Mesothelial cell of epicardium (in vitro differentiated cells): ENCODE measurements at regions not wholly inside any gene's neighbourhood (a gene's known extent, or its start where the extent isn't known, plus 50 kb on each side); places are given as distances from the start of the nearest gene placed in this dataset.

Experiments used
- DNase-seq, 2 experiments: peaks; one replicate each; pipeline ENCODE4 v3.0.0; 2021; ENCODE audit warnings: low spot score in 2 of 2; ENCODE audit not compliant: unreplicated experiment in 2 of 2
- H3K27ac Mint-ChIP-seq: 2 replicates; pipeline ENCODE4 v1.8.0; 2021; ENCODE audit warnings: mixed read lengths
- H3K27me3 Mint-ChIP-seq: 2 replicates; pipeline ENCODE4 v1.8.0; 2021; ENCODE audit warnings: low read depth, mixed read lengths
- H3K36me3 Mint-ChIP-seq: 2 replicates; pipeline ENCODE4 v1.8.0; 2021; ENCODE audit warnings: mixed read lengths
- H3K4me1 Mint-ChIP-seq: 2 replicates; pipeline ENCODE4 v1.8.0; 2021; ENCODE audit warnings: mixed read lengths
- H3K4me3 Mint-ChIP-seq: 2 replicates; pipeline ENCODE4 v1.8.0; 2021; ENCODE audit warnings: mild to moderate bottlenecking, moderate library complexity, mixed read lengths
- H3K9me3 Mint-ChIP-seq: 2 replicates; pipeline ENCODE4 v1.8.0; 2021; ENCODE audit warnings: mixed read lengths
- CTCF ChIP-seq: fragments of 200-600 bp; sonication (generic); IDR thresholded peaks from one replicate; pipeline ENCODE4 v1.5.0; 2021; ENCODE audit warnings: antibody characterized with exemption; ENCODE audit not compliant: unreplicated experiment

DNA sequence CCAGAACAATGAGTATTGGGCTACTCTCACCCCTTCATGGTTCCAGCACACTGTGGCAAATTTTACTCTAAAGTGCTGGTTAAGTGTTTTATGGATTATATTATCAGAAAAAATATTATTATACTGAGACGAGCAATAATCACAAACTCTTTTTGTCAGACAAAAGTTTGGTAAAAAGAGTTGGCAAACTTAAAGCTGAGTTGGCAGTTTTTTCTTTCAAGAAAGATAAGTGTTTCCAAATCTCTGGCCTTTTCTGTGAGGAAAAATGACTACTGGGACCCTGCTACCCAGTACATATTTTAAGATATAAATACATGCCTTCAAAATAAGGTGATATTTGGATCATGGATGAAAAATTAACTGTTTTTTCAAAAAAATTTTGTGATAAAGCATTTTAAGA is 471.5 kb upstream of the IL12A start:
- Mint-ChIP-seq H3K27me3 (no peaks in the 10 kb centered on the region), H3K4me3 (no peak overlapping the region), H3K27ac (no peak overlapping the region), H3K9me3 (no peaks in the 10 kb centered on the region), H3K36me3 (no peaks in the 10 kb centered on the region), H3K4me1 (peaks cover 12% of the 10 kb centered on the region)
- TF ChIP-seq CTCF, result no peak
- DNase-seq, result no peak

DNA sequence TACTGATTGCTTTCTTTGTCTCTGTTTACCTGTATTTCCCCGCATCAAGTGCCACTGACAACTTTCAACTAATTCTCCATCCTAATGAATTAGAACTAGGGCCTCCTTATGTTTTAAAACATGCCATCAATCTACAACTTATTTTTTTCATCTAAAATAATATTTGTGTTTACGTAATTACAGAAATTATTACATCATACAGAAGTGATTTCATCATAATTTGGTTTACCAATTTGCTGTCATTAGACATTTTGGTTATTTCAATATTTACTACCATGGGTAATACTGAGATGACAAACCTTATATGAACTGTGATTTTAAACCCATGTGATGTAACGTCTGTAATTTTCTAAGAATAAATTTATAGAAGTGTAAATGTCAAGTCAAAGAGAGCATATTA is 468.0 kb upstream of the IL12A start:
- Mint-ChIP-seq H3K36me3 (no peaks in the 10 kb centered on the region), H3K27me3 (no peaks in the 10 kb centered on the region), H3K27ac (no peak overlapping the region), H3K4me1 (peaks cover 13% of the 10 kb centered on the region), H3K4me3 (no peak overlapping the region), H3K9me3 (no peaks in the 10 kb centered on the region)
- TF ChIP-seq CTCF, result no peak
- no peak for DNase-seq

DNA sequence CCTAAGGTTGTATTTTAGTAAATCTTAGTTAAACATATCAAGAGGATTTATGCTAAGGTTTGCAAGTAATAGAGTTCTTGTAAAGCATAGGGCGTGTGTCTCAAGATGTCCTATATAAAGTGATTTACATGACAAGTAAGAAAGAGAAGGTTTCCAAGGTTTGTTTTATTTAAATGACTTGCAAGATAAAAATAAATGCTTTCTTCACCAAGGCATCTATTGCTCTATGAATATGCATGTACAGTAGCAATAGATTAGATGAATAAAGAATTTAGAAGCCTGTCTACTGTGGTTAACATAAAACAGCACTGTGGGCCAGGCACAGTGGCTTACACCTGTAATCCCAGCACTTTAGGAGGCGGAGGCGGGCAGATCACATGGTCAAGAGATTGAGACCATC is 466.4 kb upstream of the IL12A start:
- TF ChIP-seq CTCF, result no peak
- Mint-ChIP-seq H3K27ac (no peak overlapping the region), H3K4me3 (no peak overlapping the region), H3K36me3 (no peaks in the 10 kb centered on the region), H3K27me3 (no peaks in the 10 kb centered on the region), H3K4me1 (peaks cover 4% of the 10 kb centered on the region), H3K9me3 (no peaks in the 10 kb centered on the region)
- DNase-seq, result no peak

DNA sequence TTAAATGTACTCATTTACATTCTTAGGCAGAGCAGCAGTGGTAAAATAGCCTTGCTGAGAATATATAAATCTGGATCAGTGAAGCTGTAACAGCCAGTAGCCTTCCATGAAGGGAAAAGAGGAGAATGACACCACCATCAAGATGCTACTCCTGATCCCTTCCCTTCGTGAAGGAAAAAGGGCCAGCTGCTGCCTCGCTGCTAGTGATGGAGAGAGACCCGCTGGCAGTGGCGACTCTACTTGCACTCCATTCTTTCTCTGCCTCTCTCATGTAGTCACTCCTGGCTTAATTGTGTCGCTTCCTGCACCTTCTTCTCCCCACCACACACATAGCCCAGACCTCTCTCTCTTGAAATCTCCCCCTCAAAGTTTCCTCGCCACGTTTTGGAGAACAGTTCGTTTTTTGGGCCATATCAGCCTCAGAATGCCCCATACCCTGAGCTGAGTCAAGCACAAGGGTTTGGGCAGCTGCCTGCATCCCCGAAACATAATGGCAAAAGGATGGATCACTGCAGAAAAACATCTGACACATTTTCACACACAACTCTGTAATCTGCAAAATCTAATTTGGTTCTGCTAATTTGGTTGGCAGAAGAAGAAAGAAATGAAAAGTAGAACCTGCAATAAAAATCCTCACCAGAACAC is 460.3 kb upstream of the IL12A start:
- H3K27ac Mint-ChIP-seq, result no peak overlapping the region
- DNase-seq, result no peak
- H3K36me3 Mint-ChIP-seq, result no peaks in the 10 kb centered on the region
- H3K9me3 Mint-ChIP-seq, result no peaks in the 10 kb centered on the region
- H3K4me3 Mint-ChIP-seq, result no peak overlapping the region
- no peak for TF ChIP-seq CTCF
- no peaks in the 10 kb centered on the region for H3K4me1 Mint-ChIP-seq
- H3K27me3 Mint-ChIP-seq, result peaks cover 13% of the 10 kb centered on the region

GRCh38 chr3:159532577-159532976 is 456.1 kb upstream of the IL12A start:
- Mint-ChIP-seq H3K9me3 (no peaks in the 10 kb centered on the region), H3K4me1 (no peaks in the 10 kb centered on the region), H3K27ac (no peak overlapping the region), H3K4me3 (no peak overlapping the region), H3K27me3 (peaks cover 16% of the 10 kb centered on the region), H3K36me3 (no peaks in the 10 kb centered on the region)
- no peak for TF ChIP-seq CTCF
- no peak for DNase-seq

DNA sequence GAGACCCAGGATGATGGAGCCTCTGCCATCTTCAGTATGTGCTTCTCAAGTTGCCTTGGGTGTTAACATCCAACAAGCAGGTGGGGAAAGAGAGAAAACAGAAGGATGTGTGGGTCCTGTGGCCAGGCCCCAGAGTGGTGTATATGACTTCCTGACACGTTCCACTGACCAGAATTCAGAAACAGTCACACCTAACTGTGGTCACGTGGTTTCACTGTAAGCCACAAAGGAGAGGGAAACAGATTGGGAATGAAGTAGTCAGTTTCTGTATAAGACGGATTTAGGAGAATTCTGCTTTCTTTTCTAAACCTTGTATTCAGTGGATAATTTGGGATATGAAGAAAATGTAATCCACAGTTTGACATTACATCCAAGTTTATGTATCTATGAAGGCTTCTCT is 454.1 kb upstream of the IL12A start:
- no peak overlapping the region for H3K4me3 Mint-ChIP-seq
- H3K4me1 Mint-ChIP-seq, result peaks cover 8% of the 10 kb centered on the region
- H3K36me3 Mint-ChIP-seq, result no peaks in the 10 kb centered on the region
- no peak for DNase-seq
- TF ChIP-seq CTCF, result no peak
- no peak overlapping the region for H3K27ac Mint-ChIP-seq
- H3K9me3 Mint-ChIP-seq, result no peaks in the 10 kb centered on the region
- peaks cover 9% of the 10 kb centered on the region for H3K27me3 Mint-ChIP-seq
